HG03159 (cell line): ENCODE measurements at regions not wholly inside any gene's neighbourhood (a gene's known extent, or its start where the extent isn't known, plus 50 kb on each side); places are given as distances from the start of the nearest gene placed in this dataset.

Source experiments
- ATAC-seq: cut with Tn5 transposase; IDR thresholded peaks from one replicate; pipeline ENCODE4 v1.9.1; 2021; ENCODE audit warnings: mild to moderate bottlenecking, moderate library complexity; ENCODE audit not compliant: unreplicated experiment

- no peak for ATAC-seq
Measured at GRCh38 chr5:17690473-17690872, 56.2 kb downstream of the TAF11L14 start.

- ATAC-seq: no peak
Measured at GRCh38 chr5:17691762-17692161, 57.5 kb downstream of the TAF11L14 start.

- no peak for ATAC-seq
Measured at GRCh38 chr5:17694371-17694770, 60.1 kb downstream of the TAF11L14 start.

GRCh38 chr5:17694914-17695313 is 60.7 kb downstream of the TAF11L14 start:
- ATAC-seq: no peak

- ATAC-seq: no peak
Measured at GRCh38 chr5:17696627-17697026, 62.4 kb downstream of the TAF11L14 start.

GRCh38 chr5:17697671-17698070 is 63.4 kb downstream of the TAF11L14 start:
- no peak for ATAC-seq

- no peak for ATAC-seq
Measured at GRCh38 chr5:17709011-17709710, 74.9 kb downstream of the TAF11L14 start.

- ATAC-seq: no peak
Measured at GRCh38 chr5:17713301-17713700, 79.0 kb downstream of the TAF11L14 start.

- ATAC-seq: no peak
Measured at GRCh38 chr5:17714186-17714585, 79.9 kb downstream of the TAF11L14 start.

- ATAC-seq: no peak
Measured at GRCh38 chr5:17719592-17719991, 85.3 kb downstream of the TAF11L14 start.

GRCh38 chr5:17720071-17720470 is 85.8 kb downstream of the TAF11L14 start:
- ATAC-seq: no peak

- no peak for ATAC-seq
Measured at GRCh38 chr5:17723876-17724275, 89.6 kb downstream of the TAF11L14 start.

GRCh38 chr5:17727098-17727497 is 92.8 kb downstream of the TAF11L14 start:
- no peak for ATAC-seq

GRCh38 chr5:17730421-17730820 is 96.2 kb downstream of the TAF11L14 start:
- ATAC-seq: no peak

- no peak for ATAC-seq
Measured at GRCh38 chr5:17732351-17732923, 98.2 kb downstream of the TAF11L14 start.

- no peak for ATAC-seq
Measured at GRCh38 chr5:17734011-17734410, 99.8 kb downstream of the TAF11L14 start.

- ATAC-seq: no peak
Measured at GRCh38 chr5:17735761-17736160, 101.5 kb downstream of the TAF11L14 start.

GRCh38 chr5:17737092-17737491 is 102.8 kb downstream of the TAF11L14 start:
- no peak for ATAC-seq

- no peak for ATAC-seq
Measured at GRCh38 chr5:17738446-17738845, 104.2 kb downstream of the TAF11L14 start.

GRCh38 chr5:17743580-17744435 is 109.5 kb downstream of the TAF11L14 start:
- ATAC-seq: no peak

- no peak for ATAC-seq
Measured at GRCh38 chr5:17748201-17748600, 113.9 kb downstream of the TAF11L14 start.

- no peak for ATAC-seq
Measured at GRCh38 chr5:17748941-17749340, 114.7 kb downstream of the TAF11L14 start.
